Endodermal cell (in vitro differentiated cells): ENCODE measurements at regions not wholly inside any gene's neighbourhood (a gene's known extent, or its start where the extent isn't known, plus 50 kb on each side); places are given as distances from the start of the nearest gene placed in this dataset.

Source experiments
- DNase-seq: peaks from one replicate; pipeline ENCODE4 v3.0.0-alpha.2; 2017
- H3K27ac ChIP-seq: 2 replicates; pipeline ENCODE4 v1.5.1; 2013; ENCODE audit warnings: mild to moderate bottlenecking, low read depth, low read length, moderate library complexity
- H3K27me3 ChIP-seq: 2 replicates; pipeline ENCODE4 v1.6.1; 2013; ENCODE audit warnings: mild to moderate bottlenecking, low read length, moderate library complexity; ENCODE audit not compliant: insufficient read depth, control insufficient read depth, poor library complexity, severe bottlenecking
- H3K36me3 ChIP-seq: 2 replicates; pipeline ENCODE4 v1.7.0; 2013; ENCODE audit warnings: mild to moderate bottlenecking, low read length, moderate library complexity; ENCODE audit not compliant: control insufficient read depth, insufficient read depth
- H3K4me1 ChIP-seq: one replicate; pipeline ENCODE4 v1.7.0; 2013; ENCODE audit warnings: low read length; ENCODE audit not compliant: control insufficient read depth, insufficient read depth
- H3K4me3 ChIP-seq: 2 replicates; pipeline ENCODE4 v1.5.1; 2013; ENCODE audit warnings: mild to moderate bottlenecking, low read length, moderate library complexity
- H3K9ac ChIP-seq: 2 replicates; pipeline ENCODE4 v1.6.1; 2013; ENCODE audit warnings: mild to moderate bottlenecking, low read length, moderate library complexity; ENCODE audit not compliant: poor library complexity, severe bottlenecking; ENCODE audit errors: extremely low read depth
- H3K9me3 ChIP-seq: 2 replicates; pipeline ENCODE4 v1.6.1; 2013; ENCODE audit warnings: mild to moderate bottlenecking, low read length, moderate library complexity; ENCODE audit not compliant: control insufficient read depth
- H3K27ac Mint-ChIP-seq: 2 replicates; pipeline ENCODE4 v1.8.0; 2020; ENCODE audit warnings: mixed read lengths
- H3K27me3 Mint-ChIP-seq: 2 replicates; pipeline ENCODE4 v1.8.0; 2021; ENCODE audit warnings: mild to moderate bottlenecking, mixed read lengths; ENCODE audit not compliant: insufficient read depth
- H3K36me3 Mint-ChIP-seq: 2 replicates; pipeline ENCODE4 v1.8.0; 2020; ENCODE audit warnings: low read depth, mixed read lengths
- H3K4me1 Mint-ChIP-seq: 2 replicates; pipeline ENCODE4 v1.8.0; 2020; ENCODE audit warnings: mixed read lengths
- H3K4me3 Mint-ChIP-seq: 2 replicates; pipeline ENCODE4 v1.8.0; 2020; ENCODE audit warnings: mild to moderate bottlenecking, moderate library complexity, mixed read lengths
- H3K9me3 Mint-ChIP-seq: 2 replicates; pipeline ENCODE4 v1.8.0; 2020; ENCODE audit warnings: mild to moderate bottlenecking, mixed read lengths
- WGBS, 2 experiments: methylation state at CpG; one replicate each; pipeline versions ENCODE4 v1.1.5 to v1.1.7; 2013; ENCODE audit warnings: missing lambda C conversion rate in 2 of 2, mixed read lengths in 1 of 2; ENCODE audit not compliant: insufficient coverage in 1 of 2, insufficient read length in 1 of 2; 5-methylcytosine and 5-hydroxymethylcytosine counted together
- TF ChIP-seq, protein P1 (sequence below): fragments of 200-600 bp; sonication (generic); conservative IDR thresholded peaks from 2 replicates; pipeline ENCODE4 v1.5.0; 2021; ENCODE audit warnings: antibody characterized with exemption, mild to moderate bottlenecking

GRCh38 chr4:165604181-165604580, 225.4 kb downstream of the CPE start:
- H3K36me3 Mint-ChIP-seq: no peaks in the 10 kb centered on the region
- TF ChIP-seq, protein P1, sequence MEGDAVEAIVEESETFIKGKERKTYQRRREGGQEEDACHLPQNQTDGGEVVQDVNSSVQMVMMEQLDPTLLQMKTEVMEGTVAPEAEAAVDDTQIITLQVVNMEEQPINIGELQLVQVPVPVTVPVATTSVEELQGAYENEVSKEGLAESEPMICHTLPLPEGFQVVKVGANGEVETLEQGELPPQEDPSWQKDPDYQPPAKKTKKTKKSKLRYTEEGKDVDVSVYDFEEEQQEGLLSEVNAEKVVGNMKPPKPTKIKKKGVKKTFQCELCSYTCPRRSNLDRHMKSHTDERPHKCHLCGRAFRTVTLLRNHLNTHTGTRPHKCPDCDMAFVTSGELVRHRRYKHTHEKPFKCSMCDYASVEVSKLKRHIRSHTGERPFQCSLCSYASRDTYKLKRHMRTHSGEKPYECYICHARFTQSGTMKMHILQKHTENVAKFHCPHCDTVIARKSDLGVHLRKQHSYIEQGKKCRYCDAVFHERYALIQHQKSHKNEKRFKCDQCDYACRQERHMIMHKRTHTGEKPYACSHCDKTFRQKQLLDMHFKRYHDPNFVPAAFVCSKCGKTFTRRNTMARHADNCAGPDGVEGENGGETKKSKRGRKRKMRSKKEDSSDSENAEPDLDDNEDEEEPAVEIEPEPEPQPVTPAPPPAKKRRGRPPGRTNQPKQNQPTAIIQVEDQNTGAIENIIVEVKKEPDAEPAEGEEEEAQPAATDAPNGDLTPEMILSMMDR: no peak
- no peaks in the 10 kb centered on the region for H3K9me3 ChIP-seq
- H3K27ac ChIP-seq: no peak overlapping the region
- H3K4me3 ChIP-seq: no peak overlapping the region
- H3K9me3 Mint-ChIP-seq: no peaks in the 10 kb centered on the region
- WGBS, 2 experiments: 79 to 100% methylated on average over 2 of the region's 2 CpGs
- H3K36me3 ChIP-seq: no peaks in the 10 kb centered on the region
- H3K4me1 ChIP-seq: no peaks in the 10 kb centered on the region
- DNase-seq: no peak
- peaks cover under 1% of the 10 kb centered on the region for H3K4me1 Mint-ChIP-seq
- H3K27me3 ChIP-seq: no peaks in the 10 kb centered on the region
- no peak overlapping the region for H3K27ac Mint-ChIP-seq
- no peak overlapping the region for H3K4me3 Mint-ChIP-seq
- no peak overlapping the region for H3K9ac ChIP-seq
- H3K27me3 Mint-ChIP-seq: peaks cover 2% of the 10 kb centered on the region

- Histone ChIP-seq H3K27me3 (no peaks in the 10 kb centered on the region), H3K27ac (no peak overlapping the region), H3K9me3 (no peaks in the 10 kb centered on the region), H3K36me3 (no peaks in the 10 kb centered on the region), H3K9ac (no peak overlapping the region), H3K4me3 (no peak overlapping the region), H3K4me1 (no peaks in the 10 kb centered on the region)
- peaks cover 2% of the 10 kb centered on the region for H3K27me3 Mint-ChIP-seq
- H3K9me3 Mint-ChIP-seq: no peaks in the 10 kb centered on the region
- H3K27ac Mint-ChIP-seq: no peak overlapping the region
- H3K4me1 Mint-ChIP-seq: peaks cover 15% of the 10 kb centered on the region
- DNase-seq: no peak
- H3K4me3 Mint-ChIP-seq: no peak overlapping the region
- H3K36me3 Mint-ChIP-seq: no peaks in the 10 kb centered on the region
- TF ChIP-seq, protein P1: no peak
- 92 to 100% methylated on average over 1 of the region's 1 CpG for WGBS, 2 experiments
These were observed 227.0 kb downstream of the CPE start for GRCh38 chr4:165605811-165606210.

DNA sequence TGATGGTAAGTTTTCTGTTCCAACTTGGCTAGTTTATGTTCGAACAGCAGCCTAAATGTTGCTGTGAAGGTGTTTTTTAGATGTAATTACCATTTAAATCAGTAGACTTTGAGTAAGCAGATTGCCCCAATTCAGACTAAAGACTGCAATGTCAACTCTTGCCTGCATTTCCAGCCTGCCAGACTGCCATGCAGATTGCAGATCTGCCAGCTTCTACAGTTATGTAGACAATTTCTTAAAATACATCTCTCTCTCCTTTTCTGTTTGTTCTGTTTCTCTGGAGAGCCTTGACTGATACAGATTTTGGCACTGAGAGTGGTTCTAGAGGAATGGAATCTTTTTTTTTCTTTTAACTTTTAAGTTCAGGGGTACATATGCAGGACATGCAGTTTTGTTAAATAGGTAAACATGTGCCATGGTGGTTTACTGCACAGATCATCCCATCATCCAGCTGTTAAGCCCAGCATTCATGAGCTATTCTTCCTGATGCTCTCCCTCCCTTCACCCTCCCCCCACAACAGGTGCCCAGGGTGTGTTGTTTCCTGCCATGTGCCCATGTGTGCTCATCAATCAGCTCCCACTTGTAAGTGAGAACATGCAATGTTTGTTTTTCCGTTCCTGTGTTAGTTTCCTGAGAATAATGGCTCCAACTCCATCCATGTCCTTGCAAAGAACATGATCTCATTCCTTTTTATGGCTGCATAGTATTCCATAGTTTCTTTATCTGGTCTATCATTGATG, 227.8 kb downstream of the CPE start:
- Mint-ChIP-seq H3K27me3 (peaks cover 2% of the 10 kb centered on the region), H3K4me1 (peaks cover 23% of the 10 kb centered on the region), H3K4me3 (no peak overlapping the region), H3K36me3 (no peaks in the 10 kb centered on the region), H3K27ac (no peak overlapping the region), H3K9me3 (no peaks in the 10 kb centered on the region)
- TF ChIP-seq, protein P1: no peak
- no peaks in the 10 kb centered on the region for H3K4me1 ChIP-seq
- no peak for DNase-seq
- WGBS, 2 experiments: 62 to 100% methylated on average over 1 to 2 of the region's 2 CpGs
- no peak overlapping the region for H3K4me3 ChIP-seq
- no peaks in the 10 kb centered on the region for H3K27me3 ChIP-seq
- no peaks in the 10 kb centered on the region for H3K36me3 ChIP-seq
- no peak overlapping the region for H3K9ac ChIP-seq
- no peaks in the 10 kb centered on the region for H3K9me3 ChIP-seq
- H3K27ac ChIP-seq: no peak overlapping the region
